ENCODE measurements at regions not wholly inside any gene's neighbourhood (a gene's known extent, or its start where the extent isn't known, plus 50 kb on each side); places are given as distances from the start of the nearest gene placed in this dataset.

DNA sequence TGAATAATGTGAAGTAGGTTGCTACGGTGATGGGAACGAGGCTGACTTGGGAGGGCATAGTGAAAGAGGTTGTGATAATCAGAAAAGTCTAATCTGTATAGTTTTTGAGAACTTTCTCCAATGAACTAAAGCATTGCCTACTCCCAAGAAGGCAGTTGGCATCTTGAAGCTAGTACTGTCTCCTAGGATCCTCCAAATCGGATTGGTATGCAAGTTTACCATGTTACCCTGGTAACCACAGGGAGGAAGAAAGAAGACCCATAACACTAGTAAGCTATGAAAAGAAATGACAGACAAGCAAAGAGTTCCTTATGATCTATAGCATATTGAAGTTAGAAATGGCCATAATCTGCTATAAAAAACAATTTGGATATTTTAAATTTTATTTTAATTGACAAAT, 127.2 kb upstream of the SYNPR start:
- FAIRE-seq (no peak), DNase-seq (ENCODE audit: low read depth in 1 of 2, low spot score in 2 of 2) (no peak)
- no peak overlapping the region for H3K9ac ChIP-seq (replicated peaks in 1 of 4; ENCODE audit: extremely low read depth in 1 of 4, low read depth in 3 of 4, low read length in 3 of 4)
- H3K14ac ChIP-seq (ENCODE audit: insufficient read length) = no peak overlapping the region
- CTCF ChIA-PET (ENCODE audit: partially characterized antibody) = interaction anchor here (1.0 to 2.0 kb wide), 4 partner anchors 45 to 486 kb away, joined by 3 to 4 read pairs (median 3); no protein-coding TSS in a partner anchor
- no peak overlapping the region for H3K4me2 ChIP-seq (ENCODE audit: insufficient read depth in 1 of 2, low read depth in 2 of 2, low read length in 2 of 2)
- no peak overlapping the region for H3K18ac ChIP-seq (ENCODE audit: extremely low read depth, low read length)
- H2BK120ac ChIP-seq (replicated peaks; ENCODE audit: low read depth, low read length) = no peak overlapping the region
- H3K9me3 ChIP-seq (ENCODE audit: insufficient read depth in 2 of 2, low read depth in 1 of 2, low read length in 1 of 2) = no peaks in the 10 kb centered on the region
- no peak overlapping the region for H2AFZ ChIP-seq (ENCODE audit: low read length)
- H4K8ac ChIP-seq (ENCODE audit: extremely low read depth, insufficient read depth, low read length) = no peak overlapping the region
- H3K36me3 ChIP-seq (ENCODE audit: control insufficient read depth in 2 of 4, insufficient read depth in 4 of 4, low read length in 3 of 4) = no peaks in the 10 kb centered on the region
- no peak overlapping the region for H3K23ac ChIP-seq (ENCODE audit: insufficient read length)
- no peak overlapping the region for H3K56ac ChIP-seq (replicated peaks; ENCODE audit: insufficient read length, low read depth, low read length)
- no peak overlapping the region for H2AK5ac ChIP-seq (ENCODE audit: low read depth, low read length)
- H3K4ac ChIP-seq (replicated peaks; ENCODE audit: insufficient read length, low read depth, low read length) = no peak overlapping the region
- H4K5ac ChIP-seq (ENCODE audit: insufficient read length, low read depth, low read length) = no peak overlapping the region
- no peak overlapping the region for H2BK20ac ChIP-seq (ENCODE audit: low read length)
- H3K27ac ChIP-seq (ENCODE audit: low read depth, low read length) = no peak overlapping the region
- no peak overlapping the region for H4K91ac ChIP-seq (replicated peaks; ENCODE audit: insufficient read length, low read length)
- H2BK5ac ChIP-seq (ENCODE audit: low read depth, low read length) = no peak overlapping the region
- H3K23me2 ChIP-seq (ENCODE audit: low read depth, low read length) = no peaks in the 10 kb centered on the region
- H3K27me3 ChIP-seq (replicated peaks in 1 of 4; ENCODE audit: control insufficient read depth in 3 of 4, extremely low read depth in 1 of 4, insufficient read depth in 3 of 4, low read length in 3 of 4) = no peaks in the 10 kb centered on the region
- H3K4me3 ChIP-seq (ENCODE audit: extremely low read depth in 1 of 4, insufficient read depth in 2 of 4, low read depth in 3 of 4, low read length in 4 of 4) = no peak overlapping the region
- no peaks in the 10 kb centered on the region for H3K79me2 ChIP-seq (ENCODE audit: control insufficient read depth in 1 of 2, insufficient read depth in 2 of 2, low read length in 2 of 2)
- POLR2A ChIA-PET (ENCODE audit: partially characterized antibody) = interaction anchor here (0.6 kb wide), 1 partner anchor 24 kb away, joined by 3 read pairs; no protein-coding TSS in a partner anchor
- WGBS, 2 experiments (ENCODE audit: extremely low coverage in 1 of 2, insufficient coverage in 1 of 2, insufficient read length in 1 of 2, insufficient replicate concordance in 2 of 2, low coverage in 1 of 2, low lambda C conversion rate in 2 of 2, missing lambda C conversion rate in 1 of 2) = 86% methylated on average over 3 of the region's 3 CpGs; no CpG with 5 or more reads in 1 of the 2 experiments
- no peak overlapping the region for H2BK12ac ChIP-seq (ENCODE audit: low read depth, low read length)
- no peaks in the 10 kb centered on the region for H4K20me1 ChIP-seq (replicated peaks in 1 of 2; ENCODE audit: control insufficient read depth in 1 of 2, insufficient read depth in 2 of 2, low read length in 2 of 2)
- no peaks in the 10 kb centered on the region for H3K79me1 ChIP-seq (ENCODE audit: low read depth, low read length)
- H3K4me1 ChIP-seq (replicated peaks in 1 of 4; ENCODE audit: control insufficient read depth in 3 of 4, insufficient read depth in 4 of 4, low read length in 3 of 4) = no peaks in the 10 kb centered on the region
- H2BK15ac ChIP-seq (ENCODE audit: low read length) = no peak overlapping the region
- no peak for TF ChIP-seq CHD1 (IDR thresholded peaks at IDR 0.05; ENCODE audit: low read depth, low read length)
- TF ChIP-seq, protein P1, sequence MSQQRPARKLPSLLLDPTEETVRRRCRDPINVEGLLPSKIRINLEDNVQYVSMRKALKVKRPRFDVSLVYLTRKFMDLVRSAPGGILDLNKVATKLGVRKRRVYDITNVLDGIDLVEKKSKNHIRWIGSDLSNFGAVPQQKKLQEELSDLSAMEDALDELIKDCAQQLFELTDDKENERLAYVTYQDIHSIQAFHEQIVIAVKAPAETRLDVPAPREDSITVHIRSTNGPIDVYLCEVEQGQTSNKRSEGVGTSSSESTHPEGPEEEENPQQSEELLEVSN (IDR thresholded peaks at IDR 0.05) = no peak
- no peak for TF ChIP-seq CREB1 (IDR thresholded peaks at IDR 0.05)
- TF ChIP-seq ATF3 (IDR thresholded peaks at IDR 0.05; ENCODE audit: insufficient read depth, low read depth, low read length) = no peak
